HCT116 (cell line): ENCODE measurements at regions not wholly inside any gene's neighbourhood (a gene's known extent, or its start where the extent isn't known, plus 50 kb on each side); places are given as distances from the start of the nearest gene placed in this dataset.

ENCODE experiments used
- ATAC-seq: fragments of 200-7000 bp; cut with Tn5 transposase; 2 replicates; pipeline ENCODE4 v1.9.1; 2020; ENCODE audit warnings: mild to moderate bottlenecking, moderate library complexity
- BruUV-seq: library from RNA; stranded (reverse); fragments of 400-500 nt; replicated peaks from 2 replicates; lab custom pipeline; 2021; lab: Mats Ljungman, UMichigan
- CTCF ChIA-PET: fragments of 300-600 bp; sonication (Branson Sonifier 250); formaldehyde crosslinking; loops from one replicate; lab custom pipeline; 2021; ENCODE audit warnings: antibody characterized with exemption; lab: Charles Lee
- POLR2A ChIA-PET: fragments of 300-600, 350-600 bp; sonication (Branson Sonifier 250); formaldehyde crosslinking; loops from one replicate; lab custom pipeline; 2021; ENCODE audit warnings: antibody characterized with exemption; lab: Charles Lee
- RAD21 ChIA-PET, 2 experiments: fragments of 300-600 bp; sonication (Branson Sonifier 250); formaldehyde crosslinking; loops; one replicate each; lab custom pipeline; 2023; ENCODE audit warnings: low total read pairs in 2 of 2; ENCODE audit not compliant: uncharacterized antibody in 2 of 2, unreplicated experiment in 2 of 2, low non-redundant PET in 1 of 2; lab: Charles Lee
- DNase-seq: peaks from one replicate; pipeline ENCODE4 v3.0.0-alpha.2; 2010; ENCODE audit warnings: low read depth, low spot score
- H2AFZ ChIP-seq: fragments of 200-600 bp; shearing (Covaris generic), sonication (generic); 2 replicates; pipeline ENCODE4 v1.6.1; 2017; ENCODE audit warnings: low read depth, mixed run types, mixed read lengths, antibody characterized with exemption, low read length; ENCODE audit not compliant: poor library complexity, severe bottlenecking
- H3K27ac ChIP-seq: 2 replicates; pipeline ENCODE4 v1.5.1; 2012; ENCODE audit warnings: low read depth, low read length
- H3K27me3 ChIP-seq: fragments of 200-600 bp; sonication (generic); 2 replicates; pipeline ENCODE4 v1.6.1; 2016; ENCODE audit warnings: mixed run types, low read length, mixed read lengths; ENCODE audit not compliant: insufficient read depth
- H3K36me3 ChIP-seq, 2 experiments: fragments of 200-500 bp in 1 of 2; fragments of 200-600 bp in 1 of 2; sonication (Bioruptor generic) in 1 of 2; sonication (generic) in 1 of 2; 2 replicates each; pipeline versions ENCODE4 v1.5.1 to v1.6.1; 2014 to 2016; ENCODE audit warnings: low read length in 2 of 2, inconsistent platforms in 1 of 2, mixed read lengths in 1 of 2, mixed run types in 1 of 2; ENCODE audit not compliant: insufficient read depth in 2 of 2, control insufficient read depth in 1 of 2
- H3K4me1 ChIP-seq, 2 experiments: fragments of 200-600 bp in 1 of 2; sonication (generic) in 1 of 2; 2 replicates each; pipeline versions ENCODE4 v1.5.1 to v1.6.1; 2012 to 2017; ENCODE audit warnings: low read length in 2 of 2, inconsistent platforms in 1 of 2, mild to moderate bottlenecking in 1 of 2, mixed read lengths in 1 of 2, mixed run types in 1 of 2, moderate library complexity in 1 of 2; ENCODE audit not compliant: insufficient read depth in 2 of 2, control insufficient read depth in 1 of 2
- H3K4me2 ChIP-seq: fragments of 200-600 bp; sonication (generic); 2 replicates; pipeline ENCODE4 v1.6.1; 2017; ENCODE audit warnings: mixed run types, low read length, mixed read lengths
- H3K4me3 ChIP-seq, 2 experiments: fragments of 200-600 bp in 1 of 2; sonication (generic) in 1 of 2; replicated peaks in 1 of 2; 2 replicates each; pipeline ENCODE4 v1.5.1; 2011 to 2016; ENCODE audit warnings: low read length in 2 of 2, control low read depth in 1 of 2, low read depth in 1 of 2, mild to moderate bottlenecking in 1 of 2, mixed read lengths in 1 of 2, mixed run types in 1 of 2
- H3K79me2 ChIP-seq: fragments of 200-600 bp; sonication (generic); 2 replicates; pipeline ENCODE4 v1.6.1; 2017; ENCODE audit warnings: mild to moderate bottlenecking, mixed run types, low read length, moderate library complexity, mixed read lengths; ENCODE audit not compliant: insufficient read depth
- H3K9ac ChIP-seq: fragments of 200-600 bp; sonication (generic); 2 replicates; pipeline ENCODE4 v1.6.1; 2016; ENCODE audit warnings: low read length, mixed read lengths
- H3K9me2 ChIP-seq: fragments of 200-600 bp; sonication (generic), shearing (Covaris generic); 2 replicates; pipeline ENCODE4 v1.6.1; 2017; ENCODE audit warnings: mixed run types, mild to moderate bottlenecking, moderate library complexity; ENCODE audit not compliant: insufficient read depth
- H3K9me3 ChIP-seq, 2 experiments: fragments of 200-500 bp in 1 of 2; fragments of 200-600 bp in 1 of 2; sonication (Bioruptor generic) in 1 of 2; sonication (generic) in 1 of 2; 2 replicates each; pipeline ENCODE4 v1.6.1; 2014 to 2017; ENCODE audit warnings: low read length in 2 of 2, mixed read lengths in 2 of 2, inconsistent platforms in 1 of 2, low read depth in 1 of 2, mild to moderate bottlenecking in 1 of 2, mixed run types in 1 of 2, moderate library complexity in 1 of 2; ENCODE audit not compliant: control insufficient read depth in 1 of 2, insufficient read depth in 1 of 2
- H4K20me1 ChIP-seq: fragments of 200-600 bp; sonication (generic), shearing (Covaris generic); 2 replicates; pipeline ENCODE4 v1.6.1; 2017; ENCODE audit warnings: mixed run types, mild to moderate bottlenecking, moderate library complexity; ENCODE audit not compliant: insufficient read depth
- FOSL1 ChIP-seq: IDR thresholded peaks from 2 replicates; pipeline ENCODE4 v1.6.1; 2012; ENCODE audit warnings: low read depth
- SP1 ChIP-seq: IDR thresholded peaks from 2 replicates; pipeline ENCODE4 v1.6.1; 2012; ENCODE audit warnings: low read depth
- TCF7L2 ChIP-seq: IDR thresholded peaks from 2 replicates; pipeline ENCODE4 v1.7.0; 2011; ENCODE audit warnings: borderline replicate concordance, inconsistent platforms; ENCODE audit not compliant: insufficient read depth, insufficient read length; ENCODE audit errors: extremely low read depth
- YY1 ChIP-seq: IDR thresholded peaks from 2 replicates; pipeline ENCODE4 v1.6.1; 2011; ENCODE audit warnings: low read length, low read depth, moderate library complexity, mild to moderate bottlenecking; ENCODE audit not compliant: insufficient replicate concordance; ENCODE audit errors: extremely low read depth
- intact Hi-C: fragments of 100-400 bp; cut with micrococcal nuclease; formaldehyde crosslinking; loops from 2 replicates; pipeline ENCODE4 v1.10.0; 2022
- TF ChIP-seq, protein P1 (sequence below): IDR thresholded peaks from 2 replicates; pipeline ENCODE4 v1.6.1; 2012
- TF ChIP-seq, protein P2 (sequence below): IDR thresholded peaks from 2 replicates; pipeline ENCODE4 v1.6.1; 2011; ENCODE audit warnings: mild to moderate bottlenecking, low read length, moderate library complexity; ENCODE audit not compliant: insufficient replicate concordance; ENCODE audit errors: extremely low read depth

DNA sequence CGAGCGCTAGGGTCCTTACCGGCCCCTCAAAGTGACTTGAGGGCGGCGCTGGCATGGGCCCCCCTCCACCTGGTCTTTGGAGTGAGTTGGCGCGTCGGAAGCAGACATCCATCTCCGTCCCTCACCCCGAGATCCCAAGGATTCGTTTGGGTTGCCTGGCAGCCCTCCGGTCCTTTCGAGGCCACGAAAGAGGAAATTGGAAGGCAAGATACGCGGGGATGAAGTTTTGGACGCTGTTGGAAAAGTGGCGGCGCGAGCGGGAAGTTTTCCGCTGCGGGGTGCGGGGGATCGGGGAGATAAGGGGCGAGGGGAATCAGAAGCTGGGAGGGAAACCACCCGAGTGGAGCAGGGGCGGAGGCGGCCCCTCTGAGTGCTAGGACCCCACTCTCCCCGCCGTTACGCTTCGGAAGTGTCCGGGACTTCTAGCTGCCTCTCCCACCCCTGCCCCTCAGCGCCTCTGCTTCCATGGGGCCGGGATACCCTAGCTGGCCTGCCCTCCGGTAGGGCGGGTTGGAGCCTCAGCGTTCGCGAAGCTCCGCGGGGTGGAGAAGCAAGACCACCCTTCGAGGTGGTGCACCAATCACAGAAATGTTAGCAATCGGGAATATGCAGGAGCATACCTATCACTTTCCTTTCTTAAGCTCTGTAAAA lies 57.8 kb downstream of the FRMPD3 start:
- ChIA-PET CTCF (no interaction called here), POLR2A (no interaction called here), RAD21 (no interaction called here)
- no peak overlapping the region for H3K4me2 ChIP-seq
- H3K4me3 ChIP-seq: no peak overlapping the region
- TF ChIP-seq YY1: no peak
- TF ChIP-seq SP1: no peak
- TF ChIP-seq, protein P1, sequence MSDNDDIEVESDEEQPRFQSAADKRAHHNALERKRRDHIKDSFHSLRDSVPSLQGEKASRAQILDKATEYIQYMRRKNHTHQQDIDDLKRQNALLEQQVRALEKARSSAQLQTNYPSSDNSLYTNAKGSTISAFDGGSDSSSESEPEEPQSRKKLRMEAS: no peak
- no peaks in the 10 kb centered on the region for H3K27me3 ChIP-seq
- H3K4me1 ChIP-seq: no peaks in the 10 kb centered on the region
- H3K9me2 ChIP-seq: no peaks in the 10 kb centered on the region
- no peak overlapping the region for H3K9ac ChIP-seq
- no peaks in the 10 kb centered on the region for H3K79me2 ChIP-seq
- BruUV-seq: no TSS peak
- no peak for DNase-seq
- no peak overlapping the region for H3K27ac ChIP-seq
- intact Hi-C loops: no loop called here
- no peak for ATAC-seq
- H4K20me1 ChIP-seq: no peaks in the 10 kb centered on the region
- H2AFZ ChIP-seq: no peak overlapping the region
- H3K36me3 ChIP-seq: no peaks in the 10 kb centered on the region
- H3K9me3 ChIP-seq: no peaks in the 10 kb centered on the region

DNA sequence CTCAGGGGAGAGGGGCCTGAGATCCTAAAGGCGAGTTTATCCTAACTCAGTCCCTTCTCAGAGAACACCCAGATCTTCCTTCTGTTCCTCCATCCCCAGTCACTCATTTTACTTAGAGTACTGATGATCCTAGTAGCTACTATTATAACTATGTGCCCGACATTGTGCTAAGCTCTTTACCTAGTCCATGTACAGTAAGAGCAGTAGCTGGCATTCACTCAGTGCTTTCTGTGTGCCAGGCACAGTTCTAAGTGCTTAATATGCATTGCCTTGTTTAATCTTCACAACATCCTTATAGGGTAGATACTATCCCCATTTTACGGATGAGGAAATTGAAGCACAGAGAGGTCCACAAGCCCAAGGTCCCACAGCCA lies 58.3 kb downstream of the FRMPD3 start:
- H3K27ac ChIP-seq: no peak overlapping the region
- H3K4me1 ChIP-seq: no peaks in the 10 kb centered on the region
- H3K79me2 ChIP-seq: no peaks in the 10 kb centered on the region
- ChIA-PET POLR2A (no interaction called here), CTCF (no interaction called here), RAD21 (no interaction called here)
- TF ChIP-seq FOSL1 (no peak), TCF7L2 (no peak)
- TF ChIP-seq, protein P1: no peak
- TF ChIP-seq, protein P2, sequence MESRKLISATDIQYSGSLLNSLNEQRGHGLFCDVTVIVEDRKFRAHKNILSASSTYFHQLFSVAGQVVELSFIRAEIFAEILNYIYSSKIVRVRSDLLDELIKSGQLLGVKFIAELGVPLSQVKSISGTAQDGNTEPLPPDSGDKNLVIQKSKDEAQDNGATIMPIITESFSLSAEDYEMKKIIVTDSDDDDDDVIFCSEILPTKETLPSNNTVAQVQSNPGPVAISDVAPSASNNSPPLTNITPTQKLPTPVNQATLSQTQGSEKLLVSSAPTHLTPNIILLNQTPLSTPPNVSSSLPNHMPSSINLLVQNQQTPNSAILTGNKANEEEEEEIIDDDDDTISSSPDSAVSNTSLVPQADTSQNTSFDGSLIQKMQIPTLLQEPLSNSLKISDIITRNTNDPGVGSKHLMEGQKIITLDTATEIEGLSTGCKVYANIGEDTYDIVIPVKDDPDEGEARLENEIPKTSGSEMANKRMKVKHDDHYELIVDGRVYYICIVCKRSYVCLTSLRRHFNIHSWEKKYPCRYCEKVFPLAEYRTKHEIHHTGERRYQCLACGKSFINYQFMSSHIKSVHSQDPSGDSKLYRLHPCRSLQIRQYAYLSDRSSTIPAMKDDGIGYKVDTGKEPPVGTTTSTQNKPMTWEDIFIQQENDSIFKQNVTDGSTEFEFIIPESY: no peak
- H3K4me2 ChIP-seq: no peak overlapping the region
- no peak for ATAC-seq
- no peak overlapping the region for H2AFZ ChIP-seq
- H3K27me3 ChIP-seq: no peaks in the 10 kb centered on the region
- H3K36me3 ChIP-seq: no peaks in the 10 kb centered on the region
- intact Hi-C loops: no loop called here
- H3K9me3 ChIP-seq: no peaks in the 10 kb centered on the region
- H3K4me3 ChIP-seq: no peak overlapping the region
- no peak for DNase-seq
- BruUV-seq: no TSS peak
- no peaks in the 10 kb centered on the region for H4K20me1 ChIP-seq
- no peak overlapping the region for H3K9ac ChIP-seq
- no peaks in the 10 kb centered on the region for H3K9me2 ChIP-seq
